OCI-LY7 (cell line): ENCODE measurements at regions not wholly inside any gene's neighbourhood (a gene's known extent, or its start where the extent isn't known, plus 50 kb on each side); places are given as distances from the start of the nearest gene placed in this dataset.

Source experiments
- EZH2phosphoT487 ChIP-seq: fragments of 200-600 bp; sonication (generic); IDR thresholded peaks from 2 replicates; pipeline ENCODE4 v1.6.1; 2018; ENCODE audit warnings: low read depth, borderline replicate concordance, mild to moderate bottlenecking, mixed run types, antibody characterized with exemption, low read length, moderate library complexity, mixed read lengths
- TF ChIP-seq, protein P1 (sequence below): fragments of 200-600 bp; sonication (generic); conservative IDR thresholded peaks from 2 replicates; pipeline ENCODE4 v1.5.1; 2014; ENCODE audit warnings: mild to moderate bottlenecking, antibody characterized with exemption, low read length, moderate library complexity, mixed read lengths

DNA sequence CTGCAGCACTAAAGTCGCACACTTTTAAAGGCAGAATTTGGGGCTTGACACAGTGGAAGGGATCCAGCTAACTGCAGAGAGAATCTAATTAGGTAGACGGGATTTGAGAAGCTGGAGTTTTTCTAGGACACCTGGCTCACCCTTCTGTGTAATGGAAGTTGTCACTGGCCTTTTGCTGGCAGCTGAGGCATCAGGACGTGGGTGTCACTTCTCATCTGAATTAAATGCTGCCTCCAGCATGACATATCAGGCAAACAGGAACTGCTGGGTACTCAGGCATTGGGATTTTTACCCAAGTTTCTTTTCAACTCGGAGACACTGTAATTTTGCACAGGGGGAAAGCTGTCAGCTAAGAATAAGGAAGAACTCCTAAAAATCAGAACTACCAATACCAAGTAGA lies 861.9 kb upstream of the ARPP21 start:
- TF ChIP-seq, protein P1, sequence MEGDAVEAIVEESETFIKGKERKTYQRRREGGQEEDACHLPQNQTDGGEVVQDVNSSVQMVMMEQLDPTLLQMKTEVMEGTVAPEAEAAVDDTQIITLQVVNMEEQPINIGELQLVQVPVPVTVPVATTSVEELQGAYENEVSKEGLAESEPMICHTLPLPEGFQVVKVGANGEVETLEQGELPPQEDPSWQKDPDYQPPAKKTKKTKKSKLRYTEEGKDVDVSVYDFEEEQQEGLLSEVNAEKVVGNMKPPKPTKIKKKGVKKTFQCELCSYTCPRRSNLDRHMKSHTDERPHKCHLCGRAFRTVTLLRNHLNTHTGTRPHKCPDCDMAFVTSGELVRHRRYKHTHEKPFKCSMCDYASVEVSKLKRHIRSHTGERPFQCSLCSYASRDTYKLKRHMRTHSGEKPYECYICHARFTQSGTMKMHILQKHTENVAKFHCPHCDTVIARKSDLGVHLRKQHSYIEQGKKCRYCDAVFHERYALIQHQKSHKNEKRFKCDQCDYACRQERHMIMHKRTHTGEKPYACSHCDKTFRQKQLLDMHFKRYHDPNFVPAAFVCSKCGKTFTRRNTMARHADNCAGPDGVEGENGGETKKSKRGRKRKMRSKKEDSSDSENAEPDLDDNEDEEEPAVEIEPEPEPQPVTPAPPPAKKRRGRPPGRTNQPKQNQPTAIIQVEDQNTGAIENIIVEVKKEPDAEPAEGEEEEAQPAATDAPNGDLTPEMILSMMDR: no peak
- no peak for TF ChIP-seq EZH2phosphoT487
